GM12864 (cell line): ENCODE measurements at regions not wholly inside any gene's neighbourhood (a gene's known extent, or its start where the extent isn't known, plus 50 kb on each side); places are given as distances from the start of the nearest gene placed in this dataset.
"Not testable (repeated sequence)": the region's sequence is repeated elsewhere in the genome, so short reads cannot be mapped to it uniquely, and the experiment has no call there.

Source experiments
- DNase-seq: peaks from one replicate; pipeline ENCODE4 v3.0.0-alpha.2; 2011; ENCODE audit warnings: low read depth
- H3K4me3 ChIP-seq: 2 replicates; pipeline ENCODE4 v1.5.1; 2011; ENCODE audit warnings: mild to moderate bottlenecking, low read depth, low read length, control low read depth
- TF ChIP-seq, protein P1 (sequence below): IDR thresholded peaks from 2 replicates; pipeline ENCODE4 v1.5.1; 2011; ENCODE audit warnings: low read depth, mild to moderate bottlenecking, moderate library complexity, low read length, control low read depth, inconsistent platforms; ENCODE audit errors: missing control alignments

- no peak for DNase-seq
- no peak overlapping the region for H3K4me3 ChIP-seq
- TF ChIP-seq, protein P1, sequence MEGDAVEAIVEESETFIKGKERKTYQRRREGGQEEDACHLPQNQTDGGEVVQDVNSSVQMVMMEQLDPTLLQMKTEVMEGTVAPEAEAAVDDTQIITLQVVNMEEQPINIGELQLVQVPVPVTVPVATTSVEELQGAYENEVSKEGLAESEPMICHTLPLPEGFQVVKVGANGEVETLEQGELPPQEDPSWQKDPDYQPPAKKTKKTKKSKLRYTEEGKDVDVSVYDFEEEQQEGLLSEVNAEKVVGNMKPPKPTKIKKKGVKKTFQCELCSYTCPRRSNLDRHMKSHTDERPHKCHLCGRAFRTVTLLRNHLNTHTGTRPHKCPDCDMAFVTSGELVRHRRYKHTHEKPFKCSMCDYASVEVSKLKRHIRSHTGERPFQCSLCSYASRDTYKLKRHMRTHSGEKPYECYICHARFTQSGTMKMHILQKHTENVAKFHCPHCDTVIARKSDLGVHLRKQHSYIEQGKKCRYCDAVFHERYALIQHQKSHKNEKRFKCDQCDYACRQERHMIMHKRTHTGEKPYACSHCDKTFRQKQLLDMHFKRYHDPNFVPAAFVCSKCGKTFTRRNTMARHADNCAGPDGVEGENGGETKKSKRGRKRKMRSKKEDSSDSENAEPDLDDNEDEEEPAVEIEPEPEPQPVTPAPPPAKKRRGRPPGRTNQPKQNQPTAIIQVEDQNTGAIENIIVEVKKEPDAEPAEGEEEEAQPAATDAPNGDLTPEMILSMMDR: no peak
Measured at GRCh38 chr4:8675383-8675782, 82.8 kb downstream of the CPZ start.

DNA sequence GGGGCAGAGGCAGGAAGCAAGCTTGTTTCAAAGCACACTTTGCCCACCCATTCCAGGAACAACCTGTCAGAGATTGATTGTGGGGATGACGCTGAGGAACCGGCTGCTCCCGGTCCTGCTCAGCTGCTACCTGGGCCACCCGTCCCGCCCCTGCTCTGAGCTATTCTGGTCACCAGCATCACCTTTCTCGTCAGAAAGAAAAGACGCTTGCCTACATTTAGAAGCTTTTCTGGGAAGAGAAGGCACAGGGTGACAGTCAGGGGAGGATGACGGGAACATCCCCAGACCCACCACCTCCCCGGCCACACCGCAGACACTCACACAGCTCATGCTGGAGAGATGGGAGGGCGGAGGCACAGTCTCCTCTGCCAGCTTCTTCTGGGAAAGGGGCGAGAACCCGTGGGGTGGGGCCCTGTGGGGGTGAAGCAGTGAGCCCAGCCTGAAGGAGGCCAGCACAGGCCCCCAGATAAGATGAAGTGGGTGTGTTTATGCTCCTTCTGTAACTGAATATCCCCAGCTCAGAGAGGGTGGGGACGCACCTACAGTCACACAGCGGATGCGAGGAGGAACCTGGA lies 81.8 kb downstream of the CPZ start:
- no peak overlapping the region for H3K4me3 ChIP-seq
- DNase-seq: no peak
- TF ChIP-seq, protein P1: no peak

DNA sequence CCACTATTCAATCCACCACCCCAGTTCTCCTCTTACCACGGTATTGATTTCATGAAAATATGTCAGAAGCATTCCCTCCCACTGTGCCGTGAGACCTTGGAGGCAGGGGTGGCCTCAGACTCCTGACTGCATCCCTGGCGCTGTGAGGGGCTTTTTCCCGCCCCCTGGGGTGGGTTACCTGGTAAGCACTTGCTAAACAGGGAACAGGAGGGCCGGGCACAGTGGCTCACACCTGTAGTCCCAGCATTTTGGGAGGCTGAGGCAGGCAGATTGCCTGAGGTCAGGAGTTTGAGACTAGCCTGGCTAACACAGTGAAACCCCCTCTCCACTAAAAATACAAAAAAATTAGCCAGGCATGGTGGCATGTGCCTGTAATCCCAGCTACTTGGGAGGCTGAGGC lies 80.5 kb downstream of the CPZ start:
- not testable (repeated sequence) for H3K4me3 ChIP-seq, DNase-seq

GRCh38 chr4:8672486-8672885 lies 79.9 kb downstream of the CPZ start:
- H3K4me3 ChIP-seq: no peak overlapping the region
- DNase-seq: no peak
- TF ChIP-seq, protein P1: no peak

GRCh38 chr4:8671712-8672290 lies 79.2 kb downstream of the CPZ start:
- TF ChIP-seq, protein P1: no peak
- no peak for DNase-seq
- H3K4me3 ChIP-seq: no peak overlapping the region
